ENCODE measurements at regions not wholly inside any gene's neighbourhood (a gene's known extent, or its start where the extent isn't known, plus 50 kb on each side); places are given as distances from the start of the nearest gene placed in this dataset.
"Not testable (repeated sequence)": the region's sequence is repeated elsewhere in the genome, so short reads cannot be mapped to it uniquely, and the experiment has no call there.

- peak in 2 of 14 donors; percentile 32 to 90 for DNase-seq
These were observed 548.8 kb upstream of the KCND2 start for GRCh38 chr7:119724041-119724792.

GRCh38 chr7:119733127-119733879 lies 539.7 kb upstream of the KCND2 start:
- no peak for DNase-seq

GRCh38 chr7:119737390-119737789 lies 535.6 kb upstream of the KCND2 start:
- no peak for DNase-seq

- not testable (repeated sequence) for DNase-seq
These were observed 527.7 kb upstream of the KCND2 start for GRCh38 chr7:119745280-119745679.

GRCh38 chr7:119748251-119748860 lies 524.6 kb upstream of the KCND2 start:
- DNase-seq, result no peak

- DNase-seq, result no peak
These were observed 524.0 kb upstream of the KCND2 start for GRCh38 chr7:119748991-119749390.

GRCh38 chr7:119756687-119757086 lies 516.3 kb upstream of the KCND2 start:
- DNase-seq, result no peak

GRCh38 chr7:119758254-119758653 lies 514.7 kb upstream of the KCND2 start:
- no peak for DNase-seq

GRCh38 chr7:119761776-119762175 lies 511.2 kb upstream of the KCND2 start:
- no peak for DNase-seq

GRCh38 chr7:119782286-119782685 lies 490.7 kb upstream of the KCND2 start:
- no peak for DNase-seq

- peak in 1 of 14 donors; percentile 4 for DNase-seq
These were observed 489.2 kb upstream of the KCND2 start for GRCh38 chr7:119783799-119784198.

- no peak for DNase-seq
These were observed 470.8 kb upstream of the KCND2 start for GRCh38 chr7:119802147-119802546.

- DNase-seq, result no peak
These were observed 447.8 kb upstream of the KCND2 start for GRCh38 chr7:119825091-119825655.

- DNase-seq, result no peak
These were observed 446.4 kb upstream of the KCND2 start for GRCh38 chr7:119826547-119826946.

- DNase-seq, result no peak
These were observed 434.5 kb upstream of the KCND2 start for GRCh38 chr7:119838444-119838843.

- DNase-seq, result no peak
These were observed 430.6 kb upstream of the KCND2 start for GRCh38 chr7:119842337-119842736.

GRCh38 chr7:119842786-119843185 lies 430.2 kb upstream of the KCND2 start:
- no peak for DNase-seq

- DNase-seq, result no peak
These were observed 411.6 kb upstream of the KCND2 start for GRCh38 chr7:119861385-119861784.

GRCh38 chr7:119868387-119868786 lies 404.6 kb upstream of the KCND2 start:
- DNase-seq, result no peak

GRCh38 chr7:119879835-119880234 lies 393.1 kb upstream of the KCND2 start:
- DNase-seq, result no peak

- DNase-seq, result no peak
These were observed 387.0 kb upstream of the KCND2 start for GRCh38 chr7:119886007-119886406.

- DNase-seq, result not testable (repeated sequence)
These were observed 386.4 kb upstream of the KCND2 start for GRCh38 chr7:119886525-119886924.

- no peak for DNase-seq
These were observed 384.7 kb upstream of the KCND2 start for GRCh38 chr7:119888251-119888650.

Measured in C1 segment of cervical spinal cord (tissue), 14 donors.